Liver (tissue), 8 donors: ENCODE measurements at regions not wholly inside any gene's neighbourhood (a gene's known extent, or its start where the extent isn't known, plus 50 kb on each side); places are given as distances from the start of the nearest gene placed in this dataset.

Source experiments
- DNase-seq: peaks from one replicate; pipeline ENCODE4 v3.0.0-alpha.2; 2017; ENCODE audit warnings: low spot score
- H3K27ac ChIP-seq, 2 donors: one replicate each; pipeline ENCODE4 v1.7.0; 2013; ENCODE audit warnings: inconsistent platforms in 2 of 2, low read length in 2 of 2, control low read depth in 1 of 2, low read depth in 1 of 2, mild to moderate bottlenecking in 1 of 2
- H3K27me3 ChIP-seq, 4 donors: one replicate each; pipeline versions ENCODE4 v1.6.1 to v1.7.0; 2013; ENCODE audit warnings: low read length in 3 of 4, inconsistent platforms in 1 of 4, mild to moderate bottlenecking in 1 of 4, moderate library complexity in 1 of 4; ENCODE audit not compliant: control insufficient read depth in 4 of 4, insufficient read depth in 4 of 4
- H3K36me3 ChIP-seq, 4 donors: one replicate each; pipeline versions ENCODE4 v1.6.1 to v1.7.0; 2013; ENCODE audit warnings: low read length in 3 of 4, mild to moderate bottlenecking in 3 of 4, low read depth in 1 of 4, moderate library complexity in 1 of 4; ENCODE audit not compliant: control insufficient read depth in 4 of 4, insufficient read depth in 3 of 4
- H3K4me1 ChIP-seq, 4 donors: one replicate each; pipeline versions ENCODE4 v1.6.1 to v1.7.0; 2013; ENCODE audit warnings: low read length in 3 of 4, mild to moderate bottlenecking in 3 of 4, moderate library complexity in 1 of 4; ENCODE audit not compliant: control insufficient read depth in 4 of 4, insufficient read depth in 4 of 4
- H3K4me3 ChIP-seq, 3 donors: one replicate each; pipeline versions ENCODE4 v1.6.1 to v1.7.0; 2013; ENCODE audit warnings: low read length in 3 of 3, control low read depth in 1 of 3, low read depth in 1 of 3, mild to moderate bottlenecking in 1 of 3
- H3K9ac ChIP-seq, 2 donors: one replicate each; pipeline ENCODE4 v1.7.0; 2013; ENCODE audit warnings: low read length in 2 of 2, mild to moderate bottlenecking in 2 of 2, moderate library complexity in 2 of 2, control low read depth in 1 of 2, low read depth in 1 of 2
- H3K9me3 ChIP-seq, 4 donors: one replicate each; pipeline versions ENCODE4 v1.6.1 to v1.7.0; 2013; ENCODE audit warnings: low read length in 3 of 4; ENCODE audit not compliant: control insufficient read depth in 4 of 4
- CTCF ChIP-seq: fragments of 150-350 bp; IDR thresholded peaks from 2 replicates; pipeline ENCODE4 v1.5.1; 2017; ENCODE audit warnings: improper control_type of control experiment, low read depth, low read length; ENCODE audit not compliant: missing input control
- EGR1 ChIP-seq, 2 donors: IDR thresholded peaks; 2 replicates each; pipeline ENCODE4 v1.6.1; 2016 to 2018; ENCODE audit warnings: antibody characterized with exemption in 2 of 2, low read depth in 2 of 2
- FOXA1 ChIP-seq: IDR thresholded peaks from 2 replicates; pipeline ENCODE4 v1.6.1; 2016; ENCODE audit warnings: antibody characterized with exemption
- GABPA ChIP-seq, 2 donors: IDR thresholded peaks in 1 of 2; conservative IDR thresholded peaks in 1 of 2; 2 replicates each; pipeline ENCODE4 v1.6.1; 2016; ENCODE audit warnings: antibody characterized with exemption in 2 of 2, mild to moderate bottlenecking in 1 of 2, moderate library complexity in 1 of 2
- HNF4A ChIP-seq, 2 donors: conservative IDR thresholded peaks; 2 replicates each; pipeline ENCODE4 v1.6.1; 2016; ENCODE audit warnings: antibody characterized with exemption in 2 of 2, mild to moderate bottlenecking in 2 of 2
- HNF4G ChIP-seq: IDR thresholded peaks from 2 replicates; pipeline ENCODE4 v1.6.1; 2016; ENCODE audit warnings: antibody characterized with exemption
- JUND ChIP-seq, 2 donors: IDR thresholded peaks; 2 replicates each; pipeline ENCODE4 v1.6.1; 2016; ENCODE audit warnings: antibody characterized with exemption in 2 of 2
- NR2F2 ChIP-seq: IDR thresholded peaks from 2 replicates; pipeline ENCODE4 v1.6.1; 2016; ENCODE audit warnings: antibody characterized with exemption
- RAD21 ChIP-seq, 2 donors: IDR thresholded peaks; 2 replicates each; pipeline ENCODE4 v1.6.1; 2016; ENCODE audit warnings: antibody characterized with exemption in 2 of 2, mild to moderate bottlenecking in 2 of 2
- SP1 ChIP-seq: IDR thresholded peaks from 2 replicates; pipeline ENCODE4 v1.6.1; 2018; ENCODE audit warnings: antibody characterized with exemption, mild to moderate bottlenecking
- YY1 ChIP-seq: IDR thresholded peaks from 2 replicates; pipeline ENCODE4 v1.6.1; 2016; ENCODE audit warnings: antibody characterized with exemption, mild to moderate bottlenecking
- WGBS: extraction: QIAGEN DNeasy Blood & Tissue Kit; methylation state at CpG from one replicate; pipeline ENCODE4 v1.1.7; 2013; 5-methylcytosine and 5-hydroxymethylcytosine counted together
- donor health status: healthy.
- donor health status: healthy.
- donor health status: healthy.
- donor health status: healthy.
- donor health status: healthy.

- TF ChIP-seq HNF4G (no peak), GABPA (IDR thresholded peaks at IDR 0.05 in 1 of 2, conservative IDR thresholded peaks at IDR 0.05 in 1 of 2) (no peak)
These were observed 380.6 kb upstream of the SPOCK3 start (continued) for GRCh38 chr4:167614866-167615265.

- H3K9ac ChIP-seq = no peak overlapping the region
- H3K27me3 ChIP-seq = no peaks in the 10 kb centered on the region
- no peaks in the 10 kb centered on the region for H3K36me3 ChIP-seq
- WGBS = 0% methylated on average over 1 of the region's 1 CpG
- no peak overlapping the region for H3K4me3 ChIP-seq
- DNase-seq = no peak
- no peaks in the 10 kb centered on the region for H3K4me1 ChIP-seq
- H3K9me3 ChIP-seq = no peaks in the 10 kb centered on the region
- H3K27ac ChIP-seq = no peak overlapping the region
- TF ChIP-seq FOXA1 (no peak), SP1 (no peak), NR2F2 (no peak), EGR1 (IDR thresholded peaks at IDR 0.05; ENCODE audit: low read depth in 2 of 2) (no peak)
These were observed 382.2 kb upstream of the SPOCK3 start for GRCh38 chr4:167616476-167616875.

- Histone ChIP-seq H3K36me3 (no peaks in the 10 kb centered on the region), H3K27me3 (no peaks in the 10 kb centered on the region), H3K4me3 (peak overlapping the region in 1 of 3 donors; percentile 33), H3K4me1 (no peaks in the 10 kb centered on the region), H3K9me3 (no peaks in the 10 kb centered on the region), H3K9ac (no peak overlapping the region), H3K27ac (no peak overlapping the region)
- WGBS = 42% methylated on average over 10 of the region's 10 CpGs
- DNase-seq = peak; percentile 42
- TF ChIP-seq JUND (IDR thresholded peaks at IDR 0.05) (no peak), YY1 (no peak), CTCF (peak; percentile 57), RAD21 (IDR thresholded peaks at IDR 0.05) (peak; percentile 58 to 72)
These were observed 388.4 kb upstream of the SPOCK3 start for GRCh38 chr4:167622481-167623240.

- Histone ChIP-seq H3K36me3 (no peaks in the 10 kb centered on the region), H3K9me3 (no peaks in the 10 kb centered on the region), H3K4me3 (peak overlapping the region in 1 of 3 donors; percentile 33), H3K4me1 (no peaks in the 10 kb centered on the region), H3K9ac (no peak overlapping the region), H3K27ac (no peak overlapping the region), H3K27me3 (no peaks in the 10 kb centered on the region)
- 32% methylated on average over 3 of the region's 3 CpGs for WGBS
- DNase-seq = no peak
- TF ChIP-seq GABPA (IDR thresholded peaks at IDR 0.05 in 1 of 2, conservative IDR thresholded peaks at IDR 0.05 in 1 of 2) (peak in 1 of 2 donors; percentile 44), SP1 (no peak), HNF4A (conservative IDR thresholded peaks at IDR 0.05) (peak; percentile 28 to 70), CTCF (no peak)
These were observed 388.9 kb upstream of the SPOCK3 start for GRCh38 chr4:167623241-167623572.
